HepG2 (cell line): ENCODE measurements at regions not wholly inside any gene's neighbourhood (a gene's known extent, or its start where the extent isn't known, plus 50 kb on each side); places are given as distances from the start of the nearest gene placed in this dataset.
A peak's percentile ranks its signal among the peaks of the same experiment; 100 is the strongest.

ENCODE experiments used
- ARID4A ChIP-seq: sonication (generic); formaldehyde crosslinking; IDR thresholded peaks from 2 replicates; pipeline ENCODE4 v1.5.0; 2020; ENCODE audit warnings: mild to moderate bottlenecking, missing genetic modification reagents, borderline replicate concordance
- CREBL2 ChIP-seq: sonication (generic); formaldehyde crosslinking; IDR thresholded peaks from 2 replicates; pipeline ENCODE4 v1.8.1; 2023; ENCODE audit warnings: missing genetic modification reagents, mild to moderate bottlenecking, borderline replicate concordance
- NCOR1 ChIP-seq: fragments of 200-600 bp; sonication (generic); IDR thresholded peaks from 2 replicates; pipeline ENCODE4 v1.7.0; 2017; ENCODE audit warnings: antibody characterized with exemption, low read length, borderline replicate concordance
- PAWR ChIP-seq: sonication (generic); formaldehyde crosslinking; IDR thresholded peaks from 2 replicates; pipeline ENCODE4 v1.4.0; 2020; ENCODE audit warnings: missing genetic modification reagents, mild to moderate bottlenecking, borderline replicate concordance
- PLSCR1 ChIP-seq: sonication (generic); formaldehyde crosslinking; IDR thresholded peaks from 2 replicates; pipeline ENCODE4 v1.5.0; 2020; ENCODE audit warnings: missing genetic modification reagents, mild to moderate bottlenecking, borderline replicate concordance
- RBM39 ChIP-seq: fragments of 200-400 bp; formaldehyde crosslinking; IDR thresholded peaks from one replicate; pipeline ENCODE4 v1.6.1; 2018; ENCODE audit warnings: antibody characterized with exemption, mild to moderate bottlenecking, low read depth, low read length; ENCODE audit not compliant: poor library complexity, severe bottlenecking
- TEAD2 ChIP-seq: sonication (generic); formaldehyde crosslinking; IDR thresholded peaks from 2 replicates; pipeline ENCODE4 v1.9.0; 2021; ENCODE audit warnings: missing genetic modification reagents
- ZNF556 ChIP-seq: sonication (generic); formaldehyde crosslinking; IDR thresholded peaks from 2 replicates; pipeline ENCODE4 v1.4.0; 2020; ENCODE audit warnings: mild to moderate bottlenecking, missing genetic modification reagents, borderline replicate concordance
- ZNF674 ChIP-seq: sonication (generic); formaldehyde crosslinking; IDR thresholded peaks from 2 replicates; pipeline ENCODE4 v1.5.0; 2020; ENCODE audit warnings: low read depth, mild to moderate bottlenecking, missing genetic modification reagents
- ZNF746 ChIP-seq: sonication (generic); formaldehyde crosslinking; IDR thresholded peaks from 2 replicates; pipeline ENCODE4 v1.8.0; 2022; ENCODE audit warnings: mild to moderate bottlenecking, missing genetic modification reagents
- ZNF792 ChIP-seq: IDR thresholded peaks from 2 replicates; pipeline ENCODE4 v1.6.1; 2016
- ZSCAN12 ChIP-seq: sonication (generic); formaldehyde crosslinking; IDR thresholded peaks from 2 replicates; pipeline ENCODE4 v1.9.0; 2021; ENCODE audit warnings: mild to moderate bottlenecking, missing genetic modification reagents
- ZSCAN20 ChIP-seq: sonication (generic); formaldehyde crosslinking; IDR thresholded peaks from 2 replicates; pipeline ENCODE4 v1.4.0; 2020; ENCODE audit warnings: missing genetic modification reagents, mild to moderate bottlenecking, borderline replicate concordance
- TF ChIP-seq, protein P1 (sequence below): sonication (generic); formaldehyde crosslinking; IDR thresholded peaks from 2 replicates; pipeline ENCODE4 v1.4.0; 2020; ENCODE audit warnings: missing genetic modification reagents
- TF ChIP-seq, protein P2 (sequence below): sonication (generic); formaldehyde crosslinking; IDR thresholded peaks from 2 replicates; pipeline ENCODE4 v1.4.0; 2020; ENCODE audit warnings: mild to moderate bottlenecking, missing genetic modification reagents
- TF ChIP-seq, protein P3 (sequence below): sonication (generic); formaldehyde crosslinking; IDR thresholded peaks from 2 replicates; pipeline ENCODE4 v1.8.0; 2022; ENCODE audit warnings: mild to moderate bottlenecking, missing genetic modification reagents, borderline replicate concordance

DNA sequence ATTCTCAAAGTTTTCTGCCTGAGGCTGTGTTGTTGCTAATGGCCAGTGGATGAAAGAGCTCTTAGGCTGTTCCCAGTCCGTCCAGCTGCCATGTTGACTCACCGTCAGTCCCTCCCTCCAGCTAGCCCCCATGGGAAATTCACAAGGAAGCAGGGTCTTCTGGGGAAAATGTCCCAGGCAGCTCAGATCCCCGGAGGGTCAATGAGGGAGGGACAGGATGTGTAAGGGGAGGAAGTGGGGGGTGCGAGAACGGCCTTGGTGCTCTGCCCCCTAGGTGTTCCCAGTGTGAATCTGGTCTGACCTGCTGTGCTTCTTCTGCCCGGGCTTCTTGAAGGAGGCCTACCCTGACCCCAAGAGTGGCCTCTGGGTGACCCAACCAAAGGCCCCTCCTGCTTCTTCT, 65.9 kb downstream of the CEBPB start (continued):
- TF ChIP-seq ZNF674 (CRISPR knock-in tag) (no peak), PAWR (CRISPR knock-in tag) (no peak), NCOR1 (no peak), ARID4A (peak; percentile 18; the same call in 1 of the 2 replicates), CREBL2 (CRISPR knock-in tag) (no peak), ZSCAN12 (CRISPR knock-in tag) (no peak), RBM39 (no peak), TEAD2 (CRISPR knock-in tag) (no peak), PLSCR1 (CRISPR knock-in tag) (no peak), ZSCAN20 (CRISPR knock-in tag) (no peak), ZNF792 (CRISPR knock-in tag) (0 out of 2 replicates have a peak, but pooled peaks have one; percentile 11), ZNF556 (CRISPR knock-in tag) (no peak), ZNF746 (CRISPR knock-in tag) (no peak)
- TF ChIP-seq, protein P1, sequence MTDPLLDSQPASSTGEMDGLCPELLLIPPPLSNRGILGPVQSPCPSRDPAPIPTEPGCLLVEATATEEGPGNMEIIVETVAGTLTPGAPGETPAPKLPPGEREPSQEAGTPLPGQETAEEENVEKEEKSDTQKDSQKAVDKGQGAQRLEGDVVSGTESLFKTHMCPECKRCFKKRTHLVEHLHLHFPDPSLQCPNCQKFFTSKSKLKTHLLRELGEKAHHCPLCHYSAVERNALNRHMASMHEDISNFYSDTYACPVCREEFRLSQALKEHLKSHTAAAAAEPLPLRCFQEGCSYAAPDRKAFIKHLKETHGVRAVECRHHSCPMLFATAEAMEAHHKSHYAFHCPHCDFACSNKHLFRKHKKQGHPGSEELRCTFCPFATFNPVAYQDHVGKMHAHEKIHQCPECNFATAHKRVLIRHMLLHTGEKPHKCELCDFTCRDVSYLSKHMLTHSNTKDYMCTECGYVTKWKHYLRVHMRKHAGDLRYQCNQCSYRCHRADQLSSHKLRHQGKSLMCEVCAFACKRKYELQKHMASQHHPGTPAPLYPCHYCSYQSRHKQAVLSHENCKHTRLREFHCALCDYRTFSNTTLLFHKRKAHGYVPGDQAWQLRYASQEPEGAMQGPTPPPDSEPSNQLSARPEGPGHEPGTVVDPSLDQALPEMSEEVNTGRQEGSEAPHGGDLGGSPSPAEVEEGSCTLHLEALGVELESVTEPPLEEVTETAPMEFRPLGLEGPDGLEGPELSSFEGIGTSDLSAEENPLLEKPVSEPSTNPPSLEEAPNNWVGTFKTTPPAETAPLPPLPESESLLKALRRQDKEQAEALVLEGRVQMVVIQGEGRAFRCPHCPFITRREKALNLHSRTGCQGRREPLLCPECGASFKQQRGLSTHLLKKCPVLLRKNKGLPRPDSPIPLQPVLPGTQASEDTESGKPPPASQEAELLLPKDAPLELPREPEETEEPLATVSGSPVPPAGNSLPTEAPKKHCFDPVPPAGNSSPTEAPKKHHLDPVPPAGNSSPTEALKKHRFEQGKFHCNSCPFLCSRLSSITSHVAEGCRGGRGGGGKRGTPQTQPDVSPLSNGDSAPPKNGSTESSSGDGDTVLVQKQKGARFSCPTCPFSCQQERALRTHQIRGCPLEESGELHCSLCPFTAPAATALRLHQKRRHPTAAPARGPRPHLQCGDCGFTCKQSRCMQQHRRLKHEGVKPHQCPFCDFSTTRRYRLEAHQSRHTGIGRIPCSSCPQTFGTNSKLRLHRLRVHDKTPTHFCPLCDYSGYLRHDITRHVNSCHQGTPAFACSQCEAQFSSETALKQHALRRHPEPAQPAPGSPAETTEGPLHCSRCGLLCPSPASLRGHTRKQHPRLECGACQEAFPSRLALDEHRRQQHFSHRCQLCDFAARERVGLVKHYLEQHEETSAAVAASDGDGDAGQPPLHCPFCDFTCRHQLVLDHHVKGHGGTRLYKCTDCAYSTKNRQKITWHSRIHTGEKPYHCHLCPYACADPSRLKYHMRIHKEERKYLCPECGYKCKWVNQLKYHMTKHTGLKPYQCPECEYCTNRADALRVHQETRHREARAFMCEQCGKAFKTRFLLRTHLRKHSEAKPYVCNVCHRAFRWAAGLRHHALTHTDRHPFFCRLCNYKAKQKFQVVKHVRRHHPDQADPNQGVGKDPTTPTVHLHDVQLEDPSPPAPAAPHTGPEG (CRISPR knock-in tag), result no peak
- TF ChIP-seq, protein P2, sequence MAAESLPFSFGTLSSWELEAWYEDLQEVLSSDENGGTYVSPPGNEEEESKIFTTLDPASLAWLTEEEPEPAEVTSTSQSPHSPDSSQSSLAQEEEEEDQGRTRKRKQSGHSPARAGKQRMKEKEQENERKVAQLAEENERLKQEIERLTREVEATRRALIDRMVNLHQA (CRISPR knock-in tag), result no peak
- TF ChIP-seq, protein P3, sequence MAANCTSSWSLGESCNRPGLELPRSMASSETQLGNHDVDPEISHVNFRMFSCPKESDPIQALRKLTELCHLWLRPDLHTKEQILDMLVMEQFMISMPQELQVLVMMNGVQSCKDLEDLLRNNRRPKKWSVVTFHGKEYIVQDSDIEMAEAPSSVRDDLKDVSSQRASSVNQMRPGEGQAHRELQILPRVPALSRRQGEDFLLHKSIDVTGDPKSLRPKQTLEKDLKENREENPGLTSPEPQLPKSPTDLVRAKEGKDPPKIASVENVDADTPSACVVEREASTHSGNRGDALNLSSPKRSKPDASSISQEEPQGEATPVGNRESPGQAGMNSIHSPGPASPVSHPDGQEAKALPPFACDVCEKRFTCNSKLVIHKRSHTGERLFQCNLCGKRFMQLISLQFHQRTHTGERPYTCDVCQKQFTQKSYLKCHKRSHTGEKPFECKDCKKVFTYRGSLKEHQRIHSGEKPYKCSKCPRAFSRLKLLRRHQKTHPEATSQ (CRISPR knock-in tag), result no peak
